ENCODE measurements at regions not wholly inside any gene's neighbourhood (a gene's known extent, or its start where the extent isn't known, plus 50 kb on each side); places are given as distances from the start of the nearest gene placed in this dataset.
A peak's percentile ranks its signal among the peaks of the same experiment; 100 is the strongest.
"Not testable (repeated sequence)": the region's sequence is repeated elsewhere in the genome, so short reads cannot be mapped to it uniquely, and the experiment has no call there.

DNA sequence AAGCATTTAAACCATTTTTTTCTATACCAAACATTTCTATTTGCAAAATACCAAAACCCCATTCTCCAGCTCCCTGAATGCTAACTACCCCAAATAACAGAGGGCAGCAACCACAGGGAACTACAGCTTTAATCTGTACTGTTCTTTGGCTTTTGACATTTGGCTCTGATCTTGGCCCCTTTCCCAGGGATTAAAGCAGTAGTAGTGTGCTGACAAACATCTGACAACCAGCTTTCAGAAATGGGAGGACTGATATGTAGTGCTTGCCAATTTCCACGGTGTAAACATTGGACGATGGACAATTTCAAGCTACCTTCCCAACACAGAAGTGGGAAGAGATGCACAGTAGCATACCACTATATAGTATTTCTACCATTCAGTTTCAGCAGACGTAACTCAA is 88.4 kb upstream of the TEAD1 start:
- no peak for DNase-seq

DNA sequence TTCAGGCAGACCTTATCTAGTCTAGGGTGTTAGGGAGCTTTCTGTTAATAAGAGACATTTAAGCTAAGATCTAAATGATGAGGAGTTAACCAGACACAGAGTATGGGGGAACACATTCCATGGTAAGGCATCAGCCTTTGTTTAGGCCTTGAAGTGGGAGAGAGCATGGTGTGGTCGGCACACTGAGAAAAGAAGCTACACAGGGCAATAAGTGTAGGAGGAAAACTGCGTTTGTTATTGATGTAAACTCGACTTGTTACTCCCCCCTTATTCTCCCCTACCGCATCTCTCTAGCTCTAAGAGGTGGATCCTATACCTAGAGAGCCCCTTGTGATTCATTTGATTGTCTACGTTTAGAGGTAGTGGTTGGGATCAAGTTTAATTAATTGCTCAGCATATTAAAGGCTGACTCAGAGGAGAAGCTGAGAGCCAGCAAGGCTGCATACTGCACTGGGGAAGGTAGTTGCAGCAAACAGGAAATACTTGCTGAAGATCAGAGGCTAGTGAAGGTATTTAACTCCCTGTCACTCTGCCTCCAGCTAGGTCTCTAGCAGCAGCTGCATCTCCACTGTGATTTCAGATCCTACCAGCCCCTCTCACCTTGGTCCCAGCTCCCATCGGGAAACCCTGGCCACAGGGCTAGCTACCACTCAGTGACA is 86.8 kb upstream of the TEAD1 start:
- peak; percentile 87 for DNase-seq

DNA sequence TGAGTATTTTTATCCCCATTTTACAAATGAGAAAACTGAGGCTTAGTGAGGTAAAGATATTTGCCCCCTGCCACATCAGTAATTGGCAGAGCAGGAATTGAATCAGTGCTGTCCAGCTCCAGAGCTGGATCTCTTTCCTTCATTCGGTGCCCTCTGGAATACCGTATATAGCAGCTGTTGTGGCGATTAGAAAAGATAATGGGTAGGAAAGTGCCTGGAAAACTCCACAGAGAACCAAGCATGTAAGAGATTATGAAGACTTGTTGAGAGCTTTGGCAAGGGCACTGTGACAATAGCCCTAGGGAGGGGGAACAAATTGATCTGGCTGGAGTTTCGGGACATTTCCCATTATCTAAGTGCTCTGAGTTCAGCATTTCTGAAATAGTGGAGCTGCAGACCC is 82.5 kb upstream of the TEAD1 start:
- DNase-seq, result no peak

DNA sequence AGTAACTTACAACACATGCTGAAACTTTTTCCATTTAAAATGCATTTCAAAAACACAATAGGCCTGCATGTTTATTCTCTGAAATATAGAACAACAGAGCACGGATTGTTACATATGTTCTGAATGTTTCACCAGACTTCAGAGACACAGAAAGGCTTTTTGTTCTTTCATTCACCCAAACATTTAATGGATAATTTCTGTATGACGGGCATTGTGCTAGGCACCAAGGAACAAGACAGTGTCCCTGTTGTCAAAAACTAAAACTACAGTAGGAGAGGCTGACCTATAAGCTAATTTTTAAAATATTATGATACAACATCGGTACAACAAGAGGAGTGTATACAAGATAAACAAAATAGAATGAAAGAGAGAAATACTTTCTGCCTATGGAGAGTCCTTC is 81.9 kb upstream of the TEAD1 start:
- no peak for DNase-seq

DNA sequence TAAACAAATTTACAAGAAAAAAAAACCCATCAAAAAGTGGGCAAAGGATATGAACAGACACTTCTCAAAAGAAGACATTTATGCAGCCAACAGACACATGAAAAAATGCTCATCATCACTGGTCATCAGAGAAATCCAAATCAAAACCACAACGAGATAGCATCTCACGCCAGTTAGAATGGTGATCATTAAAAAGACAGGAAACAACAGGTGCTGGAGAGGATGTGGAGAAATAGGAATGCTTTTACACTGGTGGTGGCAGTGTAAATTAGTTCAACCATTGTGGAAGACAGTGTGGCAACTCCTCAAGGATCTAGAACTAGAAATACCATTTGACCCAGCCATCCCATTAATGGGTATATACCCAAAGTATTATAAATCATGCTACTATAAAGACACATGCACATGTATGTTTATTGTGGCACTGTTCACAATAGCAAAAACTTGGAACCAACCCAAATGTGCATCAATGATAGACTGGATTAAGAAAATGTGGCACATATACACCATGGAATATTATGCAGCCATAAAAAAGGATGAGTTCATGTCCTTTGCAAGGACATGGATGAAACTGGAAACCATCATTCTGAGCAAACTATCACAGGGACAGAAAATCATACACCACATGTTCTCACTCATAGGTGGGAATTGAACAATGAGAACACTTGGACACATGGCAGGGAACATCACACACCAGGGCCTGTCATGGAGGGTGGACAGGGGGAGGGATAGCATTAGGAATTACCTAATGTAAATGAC is 79.0 kb upstream of the TEAD1 start:
- not testable (repeated sequence) for DNase-seq

DNA sequence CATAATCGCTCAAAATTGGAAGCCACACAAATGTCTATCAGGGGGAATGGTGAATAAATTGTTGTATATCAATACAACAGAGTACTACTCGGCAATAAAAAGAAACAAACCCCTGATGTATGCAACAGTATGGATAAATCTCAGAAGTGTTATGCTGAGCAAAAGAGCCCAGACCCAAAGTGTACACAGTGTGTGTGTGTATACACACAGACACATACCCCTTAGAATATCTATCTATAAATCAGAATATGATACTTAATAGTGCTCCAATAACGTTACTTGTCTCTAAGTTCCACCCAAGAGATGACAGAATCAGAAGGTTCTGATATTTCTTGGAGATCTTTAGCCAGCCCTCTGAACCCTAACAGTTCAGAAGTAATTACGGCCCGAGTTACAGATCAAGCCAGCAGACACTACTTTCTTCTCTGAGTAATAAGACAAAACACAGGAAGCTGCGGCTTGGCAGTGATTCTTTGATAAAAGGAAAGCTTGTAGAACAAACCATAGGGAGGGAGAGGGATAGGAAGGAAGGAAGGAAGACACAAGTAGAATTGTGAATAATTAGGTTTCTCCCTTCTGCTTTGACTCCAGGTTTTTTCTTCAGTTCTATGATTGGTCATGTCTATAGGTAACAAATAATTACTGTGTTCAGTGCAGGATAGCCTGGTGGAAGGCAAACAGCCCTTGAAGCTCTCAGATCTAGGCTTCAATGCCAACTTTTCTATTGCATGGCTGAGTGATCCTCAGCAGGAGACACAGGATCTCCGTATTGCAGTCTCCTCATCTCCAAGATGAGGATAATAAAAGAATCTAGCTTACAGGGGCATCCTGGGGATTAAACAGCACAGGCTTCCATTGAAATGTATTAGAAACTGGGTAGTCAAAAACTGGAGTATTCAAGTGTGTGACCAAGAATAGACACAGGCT is 75.6 kb upstream of the TEAD1 start:
- DNase-seq, result no peak

DNA sequence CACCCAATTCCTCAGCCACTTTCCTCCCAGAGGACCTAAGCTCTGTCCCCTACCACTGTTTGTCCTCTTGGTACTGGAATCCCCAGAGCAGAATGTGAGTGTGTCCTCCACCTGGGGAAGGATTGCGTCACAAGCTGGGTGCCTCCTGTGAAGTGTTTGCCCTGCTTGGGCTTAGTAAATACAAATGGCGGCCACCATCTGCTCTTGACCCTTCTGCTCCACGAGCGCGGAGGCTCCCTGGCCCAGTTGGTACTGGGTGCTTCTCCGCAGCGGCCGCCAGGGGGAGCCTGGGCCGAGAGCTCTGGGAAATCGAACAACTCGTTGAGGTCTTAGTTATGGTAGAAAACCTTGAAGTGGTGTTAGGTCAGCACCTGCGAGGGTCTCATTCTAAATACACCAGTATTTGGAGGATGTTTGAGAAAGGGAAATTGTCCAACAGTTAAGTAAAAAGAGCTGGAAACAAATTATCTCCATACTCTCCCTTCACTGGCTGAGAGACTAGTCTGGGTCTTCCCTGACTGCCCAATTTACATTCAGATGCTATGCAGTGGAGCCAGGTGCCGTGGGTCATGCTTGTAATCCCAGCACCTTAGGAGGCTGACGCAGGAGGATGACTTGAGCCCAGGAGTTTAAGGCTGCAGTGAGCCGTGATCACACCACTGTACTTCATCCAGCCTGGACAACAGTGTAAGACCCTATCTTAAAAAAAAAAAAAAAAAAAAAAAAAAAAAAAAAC is 74.6 kb upstream of the TEAD1 start:
- peak; percentile 76 for DNase-seq

DNA sequence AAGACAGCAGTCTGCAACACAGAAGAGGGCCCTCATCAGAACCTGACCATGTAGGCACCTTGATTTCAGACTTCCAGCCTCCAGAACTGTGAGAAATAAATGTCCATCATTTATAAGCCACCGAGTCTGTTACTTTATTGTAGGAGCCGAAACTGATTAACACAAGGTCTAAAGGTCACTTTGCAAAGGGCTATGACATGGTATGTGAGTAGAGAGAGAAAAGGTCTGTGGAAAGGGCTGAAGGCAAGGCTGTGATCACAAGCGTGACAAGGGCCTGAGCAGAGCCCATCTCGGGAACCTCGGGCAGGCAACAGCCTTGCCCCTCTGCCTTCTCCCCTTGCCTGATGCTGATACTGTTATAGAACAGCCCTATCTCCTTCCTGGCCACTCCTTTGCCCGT is 73.4 kb upstream of the TEAD1 start:
- DNase-seq, result no peak

DNA sequence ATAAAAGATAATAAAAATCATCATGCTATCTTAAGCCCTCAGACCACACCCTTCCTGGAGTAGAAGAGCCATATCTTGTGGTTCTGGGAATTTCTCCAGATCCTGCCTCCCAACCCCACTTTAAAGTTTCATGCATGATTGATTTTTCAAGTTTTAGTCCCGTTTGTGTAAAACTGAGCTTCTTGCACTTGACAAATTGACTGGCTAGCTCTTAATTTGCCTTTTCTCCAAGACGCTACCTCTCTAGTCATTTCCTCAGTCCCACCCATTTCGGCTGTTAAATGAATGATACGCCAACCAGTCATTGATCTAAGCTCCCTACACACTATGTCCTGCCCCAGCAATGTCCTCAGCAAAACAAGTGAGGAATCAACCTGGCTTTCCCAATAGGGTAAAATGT is 71.8 kb upstream of the TEAD1 start:
- no peak for DNase-seq

DNA sequence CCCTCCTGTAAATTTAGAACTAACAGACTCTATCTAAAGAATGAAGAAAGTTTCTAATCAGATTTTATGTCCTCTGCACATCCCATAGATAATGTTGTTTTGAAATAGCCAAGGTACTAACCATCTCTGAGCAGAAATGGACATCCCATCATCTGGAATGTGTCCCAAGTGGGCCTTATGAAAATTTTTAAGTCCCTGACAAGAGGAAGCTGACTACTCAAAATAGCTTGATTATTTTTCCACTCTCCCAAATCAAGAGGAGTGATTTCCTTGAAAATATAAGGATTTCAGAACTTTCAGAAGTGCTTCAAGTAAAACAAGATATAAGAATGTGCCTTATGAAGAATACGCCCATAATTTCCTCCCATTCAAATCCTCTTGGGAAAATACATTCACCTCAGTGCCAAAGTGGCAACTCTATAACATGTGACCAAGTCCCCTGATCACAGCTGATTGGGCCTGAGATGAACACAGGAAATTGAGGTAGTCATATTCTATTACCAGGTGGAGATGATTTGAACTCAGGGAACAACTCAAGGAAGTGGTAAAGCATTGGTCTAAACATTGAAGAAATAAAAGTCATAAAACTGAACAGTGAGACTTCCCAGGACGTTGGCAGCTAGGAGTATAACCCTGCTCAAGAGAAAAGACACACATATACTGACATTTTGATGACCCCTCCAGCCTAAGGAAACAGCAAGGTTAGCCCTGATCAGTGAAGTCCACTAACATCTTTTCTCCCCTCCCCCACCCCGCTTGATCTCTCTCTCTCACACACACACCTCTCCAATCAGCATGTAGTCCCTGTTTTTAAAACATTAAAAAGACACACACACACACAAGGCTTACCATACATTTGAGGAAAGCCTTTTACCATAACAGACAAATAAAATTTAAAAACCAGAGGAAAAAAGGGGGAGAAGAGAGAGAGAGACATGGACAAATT is 70.8 kb upstream of the TEAD1 start:
- DNase-seq, result no peak

DNA sequence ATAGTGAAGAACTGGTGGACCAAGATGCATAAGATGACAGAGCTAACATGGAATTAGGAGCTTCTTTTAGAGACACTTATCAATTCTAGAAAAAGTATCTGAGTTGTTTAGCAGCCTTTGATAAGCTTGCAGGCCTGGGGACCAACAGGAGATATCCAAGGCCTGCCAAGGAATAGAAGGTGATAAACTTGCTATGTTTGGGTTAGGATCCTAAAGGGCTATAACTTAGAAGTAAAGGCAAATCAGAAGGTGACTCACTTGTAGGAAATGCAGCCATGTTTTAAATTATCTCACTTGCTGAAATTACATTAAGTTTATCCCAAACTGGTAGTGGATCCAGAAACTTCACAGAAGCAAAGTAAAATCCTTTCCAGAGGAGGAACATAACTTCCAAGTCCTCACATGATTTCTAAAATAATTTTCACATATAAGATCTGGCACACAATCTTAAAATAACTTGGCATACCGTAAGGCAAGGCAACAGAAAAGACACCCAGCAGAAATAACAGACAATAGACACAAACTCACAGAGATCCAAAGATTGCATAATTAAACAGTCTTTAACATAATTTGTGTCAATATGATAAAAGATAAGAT is 69.6 kb upstream of the TEAD1 start:
- no peak for DNase-seq

DNA sequence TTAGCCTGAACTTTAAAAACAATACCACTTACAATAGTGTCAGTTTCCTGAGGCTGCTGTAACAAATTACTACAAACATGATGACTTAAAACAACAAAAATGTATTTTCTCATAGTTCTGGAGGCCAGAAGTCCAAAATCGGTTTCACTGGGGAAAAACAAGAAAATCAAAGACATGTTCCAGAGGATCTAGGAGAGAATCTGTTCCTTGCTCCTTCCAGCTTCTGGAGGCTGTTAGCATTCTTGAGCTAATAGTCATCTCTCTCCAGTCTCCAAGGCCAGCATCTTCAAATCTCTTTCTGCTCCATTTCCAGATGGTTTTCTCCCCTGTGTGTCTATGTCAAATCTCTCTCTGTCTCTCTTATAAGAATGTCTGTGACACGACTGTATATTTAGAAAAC is 67.6 kb upstream of the TEAD1 start:
- DNase-seq, result peak; percentile 77

DNA sequence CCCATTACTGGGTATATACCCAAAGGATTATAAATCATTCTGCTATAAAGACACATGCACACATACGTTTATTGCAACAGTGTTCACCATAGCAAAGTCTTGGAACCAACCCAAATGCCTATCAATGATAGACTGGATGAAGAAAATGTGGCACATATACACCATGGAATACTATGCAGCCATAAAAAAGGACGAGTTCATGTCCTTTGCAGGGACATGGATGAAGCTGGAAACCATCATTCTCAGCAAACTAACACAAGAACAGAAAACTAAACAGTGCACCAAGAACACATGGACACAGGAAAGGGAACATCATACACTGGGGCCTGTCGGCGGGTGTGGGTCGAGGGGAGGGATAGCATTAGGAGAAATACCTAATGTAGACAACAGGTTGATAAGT is 65.5 kb upstream of the TEAD1 start:
- not testable (repeated sequence) for DNase-seq

DNA sequence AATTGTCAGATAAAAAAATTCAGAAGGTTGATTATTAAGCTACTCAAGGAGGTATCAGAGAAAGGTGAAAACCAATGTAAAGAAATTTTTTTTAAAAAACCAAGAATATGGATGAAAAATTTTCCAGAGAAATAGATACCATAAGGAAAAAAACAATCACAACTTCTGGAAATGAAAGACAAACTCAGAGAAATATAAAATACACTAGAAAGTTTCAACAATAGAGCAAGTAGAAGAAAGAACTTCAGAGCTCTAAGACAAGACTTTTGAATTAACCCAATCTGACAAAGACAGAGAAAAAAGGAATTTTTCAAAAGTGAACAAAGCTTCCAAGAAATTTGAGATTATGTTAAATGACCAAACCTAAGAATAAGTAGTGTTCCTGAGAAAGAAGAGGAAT is 62.9 kb upstream of the TEAD1 start:
- no peak for DNase-seq

DNA sequence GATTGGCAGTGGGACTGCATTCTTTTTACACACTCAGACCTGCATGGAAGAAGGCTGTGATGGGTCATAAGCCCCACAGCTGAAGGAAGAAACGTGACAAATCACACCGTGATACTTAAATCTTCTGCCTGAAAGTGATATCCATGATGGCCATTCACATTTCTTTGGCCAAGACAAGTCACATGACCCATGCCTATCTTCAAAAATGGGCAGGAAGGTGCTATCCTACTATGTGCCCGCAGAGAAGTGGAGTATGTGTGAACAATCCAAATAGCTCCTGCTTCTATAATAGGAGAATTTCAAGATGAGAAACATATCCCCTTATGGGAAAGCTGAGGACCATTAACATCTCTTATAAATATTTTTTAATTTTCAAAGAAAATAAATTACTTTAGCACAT is 56.6 kb upstream of the TEAD1 start:
- DNase-seq, result no peak

DNA sequence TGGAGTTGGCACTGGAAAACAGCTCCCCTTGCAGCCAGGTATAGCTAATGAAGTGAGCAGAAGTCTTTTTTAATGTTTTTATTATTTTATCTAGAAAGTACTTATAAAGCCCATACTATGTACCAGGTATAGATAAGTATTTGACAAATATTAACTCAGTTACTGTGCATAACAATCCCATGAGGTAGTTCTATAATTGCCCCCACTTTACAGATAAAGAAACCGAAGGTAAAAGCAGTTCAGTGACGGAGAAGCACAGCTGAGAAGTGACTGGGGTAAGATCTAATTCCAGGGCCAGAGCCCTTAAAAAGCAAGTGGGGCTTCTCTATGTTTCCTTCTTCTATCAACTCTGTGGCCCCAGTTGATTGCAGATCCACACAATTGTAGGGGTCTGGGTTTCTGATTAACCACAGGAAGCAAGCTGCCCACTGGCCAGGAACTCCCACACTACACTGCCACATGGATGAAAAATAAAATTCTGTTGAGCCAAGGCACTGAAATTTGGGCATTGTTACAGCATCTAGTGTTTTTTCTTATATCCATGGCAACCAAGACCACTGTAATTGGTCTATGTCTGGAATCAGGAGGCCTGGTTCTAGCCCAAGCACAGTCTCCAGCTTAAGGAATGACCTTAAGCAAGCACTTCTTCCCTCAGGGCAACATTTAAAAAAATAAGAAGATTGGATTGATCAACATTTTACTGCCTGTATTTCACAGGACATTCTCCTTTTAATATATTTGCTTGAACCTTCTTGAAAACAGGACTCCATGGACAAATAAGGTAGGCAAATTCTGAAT is 55.3 kb upstream of the TEAD1 start:
- no peak for DNase-seq

DNA sequence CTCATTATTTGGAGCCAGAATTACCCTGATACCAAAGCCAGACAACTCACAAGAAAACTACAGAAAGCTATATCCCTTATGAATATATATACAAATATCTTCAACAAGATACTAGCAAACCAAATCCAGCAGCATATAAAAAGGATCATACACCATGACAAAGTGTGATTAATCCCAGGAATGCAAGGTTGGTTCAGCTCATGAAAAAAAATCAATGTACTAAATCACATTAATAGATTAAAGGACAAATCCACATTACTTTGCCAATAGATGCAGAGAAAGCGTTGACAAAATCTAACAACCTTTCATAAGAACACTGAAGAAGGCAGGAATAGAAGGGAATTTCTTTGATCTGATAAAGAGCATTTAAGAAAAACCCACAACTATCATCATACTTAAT is 50.4 kb upstream of the TEAD1 start:
- no peak for DNase-seq
